ENCODE measurements at regions not wholly inside any gene's neighbourhood (a gene's known extent, or its start where the extent isn't known, plus 50 kb on each side); places are given as distances from the start of the nearest gene placed in this dataset.

GRCh38 chr1:38179483-38179882 is 132.9 kb upstream of the POU3F1 start:
- Histone ChIP-seq H3K79me2 (ENCODE audit: low read depth) (no peaks in the 10 kb centered on the region), H3K9me3 (ENCODE audit: insufficient read depth, low read depth) (no peaks in the 10 kb centered on the region), H3K4me2 (no peak overlapping the region), H3K4me3 (no peak overlapping the region), H3K27ac (no peak overlapping the region), H2AFZ (no peak overlapping the region), H4K20me1 (ENCODE audit: insufficient read depth) (no peaks in the 10 kb centered on the region), H3K36me3 (ENCODE audit: low read depth) (no peaks in the 10 kb centered on the region), H3F3A (ENCODE audit: insufficient read depth, low read depth) (no peaks in the 10 kb centered on the region), H3K9me2 (ENCODE audit: insufficient read depth) (no peaks in the 10 kb centered on the region), H3K4me1 (replicated peaks; ENCODE audit: insufficient read depth) (no peaks in the 10 kb centered on the region), H3K27me3 (ENCODE audit: insufficient read depth, low read depth) (peaks cover 70% of the 10 kb centered on the region)
- POLR2A ChIA-PET (ENCODE audit: unreplicated experiment) = no interaction called here
- TF ChIP-seq, protein P1, sequence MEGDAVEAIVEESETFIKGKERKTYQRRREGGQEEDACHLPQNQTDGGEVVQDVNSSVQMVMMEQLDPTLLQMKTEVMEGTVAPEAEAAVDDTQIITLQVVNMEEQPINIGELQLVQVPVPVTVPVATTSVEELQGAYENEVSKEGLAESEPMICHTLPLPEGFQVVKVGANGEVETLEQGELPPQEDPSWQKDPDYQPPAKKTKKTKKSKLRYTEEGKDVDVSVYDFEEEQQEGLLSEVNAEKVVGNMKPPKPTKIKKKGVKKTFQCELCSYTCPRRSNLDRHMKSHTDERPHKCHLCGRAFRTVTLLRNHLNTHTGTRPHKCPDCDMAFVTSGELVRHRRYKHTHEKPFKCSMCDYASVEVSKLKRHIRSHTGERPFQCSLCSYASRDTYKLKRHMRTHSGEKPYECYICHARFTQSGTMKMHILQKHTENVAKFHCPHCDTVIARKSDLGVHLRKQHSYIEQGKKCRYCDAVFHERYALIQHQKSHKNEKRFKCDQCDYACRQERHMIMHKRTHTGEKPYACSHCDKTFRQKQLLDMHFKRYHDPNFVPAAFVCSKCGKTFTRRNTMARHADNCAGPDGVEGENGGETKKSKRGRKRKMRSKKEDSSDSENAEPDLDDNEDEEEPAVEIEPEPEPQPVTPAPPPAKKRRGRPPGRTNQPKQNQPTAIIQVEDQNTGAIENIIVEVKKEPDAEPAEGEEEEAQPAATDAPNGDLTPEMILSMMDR (conservative IDR thresholded peaks at IDR 0.05) = no peak
- TF ChIP-seq EZH2 (IDR thresholded peaks at IDR 0.05; ENCODE audit: low read depth) = no peak
- intact Hi-C loops (cut with micrococcal nuclease; ENCODE audit: unreplicated experiment) = no loop called here
- no TSS peak for BruUV-seq (replicated peaks)
- DNase-seq = no peak
- CTCF ChIA-PET = no interaction called here

GRCh38 chr1:38178216-38178615 is 131.6 kb upstream of the POU3F1 start:
- Histone ChIP-seq H3K27me3 (ENCODE audit: insufficient read depth, low read depth) (peaks cover 71% of the 10 kb centered on the region), H3K36me3 (ENCODE audit: low read depth) (no peaks in the 10 kb centered on the region), H4K20me1 (ENCODE audit: insufficient read depth) (no peaks in the 10 kb centered on the region), H3K9me2 (ENCODE audit: insufficient read depth) (no peaks in the 10 kb centered on the region), H3F3A (ENCODE audit: insufficient read depth, low read depth) (no peaks in the 10 kb centered on the region), H2AFZ (no peak overlapping the region), H3K4me1 (replicated peaks; ENCODE audit: insufficient read depth) (no peaks in the 10 kb centered on the region), H3K4me2 (no peak overlapping the region), H3K9me3 (ENCODE audit: insufficient read depth, low read depth) (no peaks in the 10 kb centered on the region), H3K79me2 (ENCODE audit: low read depth) (no peaks in the 10 kb centered on the region), H3K27ac (no peak overlapping the region), H3K4me3 (no peak overlapping the region)
- DNase-seq = no peak
- no TSS peak for BruUV-seq (replicated peaks)
- POLR2A ChIA-PET (ENCODE audit: unreplicated experiment) = no interaction called here
- TF ChIP-seq EZH2 (IDR thresholded peaks at IDR 0.05; ENCODE audit: low read depth) = no peak
- TF ChIP-seq, protein P1 (conservative IDR thresholded peaks at IDR 0.05) = no peak
- CTCF ChIA-PET = no interaction called here
- intact Hi-C loops (cut with micrococcal nuclease; ENCODE audit: unreplicated experiment) = no loop called here

DNA sequence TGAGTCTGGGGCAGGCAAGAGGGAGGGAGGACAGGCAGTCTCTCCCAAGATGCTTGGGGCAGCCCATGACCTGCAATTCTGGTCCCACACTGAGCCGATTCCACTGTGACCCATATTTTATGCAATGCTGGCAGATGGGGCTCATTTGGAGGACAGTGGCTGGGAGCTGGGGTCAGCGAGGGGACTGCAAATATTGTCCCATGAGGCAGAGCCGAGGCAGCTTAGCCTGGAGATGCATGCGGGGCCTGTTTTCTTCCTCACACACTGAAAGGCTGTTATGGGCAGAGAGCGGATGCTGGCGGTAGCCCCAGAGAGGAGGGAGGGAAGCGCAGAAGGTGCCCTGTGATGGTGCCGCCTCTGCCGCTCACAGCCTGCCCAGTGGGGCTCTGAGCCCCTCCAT is 128.5 kb upstream of the POU3F1 start:
- no peaks in the 10 kb centered on the region for H3K79me2 ChIP-seq (ENCODE audit: low read depth)
- no peak overlapping the region for H3K4me2 ChIP-seq
- peaks cover 64% of the 10 kb centered on the region for H3K27me3 ChIP-seq (ENCODE audit: insufficient read depth, low read depth)
- no peaks in the 10 kb centered on the region for H3K9me3 ChIP-seq (ENCODE audit: insufficient read depth, low read depth)
- no peaks in the 10 kb centered on the region for H3F3A ChIP-seq (ENCODE audit: insufficient read depth, low read depth)
- no peak overlapping the region for H2AFZ ChIP-seq
- BruUV-seq (replicated peaks) = no TSS peak
- H3K36me3 ChIP-seq (ENCODE audit: low read depth) = no peaks in the 10 kb centered on the region
- H3K4me3 ChIP-seq = no peak overlapping the region
- POLR2A ChIA-PET (ENCODE audit: unreplicated experiment) = no interaction called here
- no peaks in the 10 kb centered on the region; the same call in 1 of the 2 replicates for H3K9me2 ChIP-seq (ENCODE audit: insufficient read depth)
- no peaks in the 10 kb centered on the region for H3K4me1 ChIP-seq (replicated peaks; ENCODE audit: insufficient read depth)
- H4K20me1 ChIP-seq (ENCODE audit: insufficient read depth) = no peaks in the 10 kb centered on the region
- no peak overlapping the region for H3K27ac ChIP-seq
- TF ChIP-seq EZH2 (IDR thresholded peaks at IDR 0.05; ENCODE audit: low read depth) = no peak
- TF ChIP-seq, protein P1 (conservative IDR thresholded peaks at IDR 0.05) = no peak
- no peak for DNase-seq
- CTCF ChIA-PET = no interaction called here
- intact Hi-C loops (cut with micrococcal nuclease; ENCODE audit: unreplicated experiment) = no loop called here

All from PC-9 (cell line).